H1 (cell line): ENCODE measurements at regions not wholly inside any gene's neighbourhood (a gene's known extent, or its start where the extent isn't known, plus 50 kb on each side); places are given as distances from the start of the nearest gene placed in this dataset.

Source experiments
- CHD1 ChIP-seq: IDR thresholded peaks from 2 replicates; pipeline ENCODE4 v1.6.1; 2012; ENCODE audit warnings: low read depth, low read length, improper control_type of control experiment
- HDAC6 ChIP-seq: IDR thresholded peaks from one replicate; pipeline ENCODE4 v1.7.1; 2012; ENCODE audit warnings: low read depth, mild to moderate bottlenecking, inconsistent platforms, low read length, moderate library complexity
- NRF1 ChIP-seq: IDR thresholded peaks from 2 replicates; pipeline ENCODE4 v1.6.1; 2011; ENCODE audit warnings: mild to moderate bottlenecking, low read depth, low read length, improper control_type of control experiment
- SAP30 ChIP-seq: fragments of 300-600 bp; sonication (generic); IDR thresholded peaks from 2 replicates; pipeline ENCODE4 v1.7.1; 2012; ENCODE audit warnings: low read length, moderate library complexity, mild to moderate bottlenecking, inconsistent platforms; ENCODE audit not compliant: insufficient read depth, insufficient replicate concordance

DNA sequence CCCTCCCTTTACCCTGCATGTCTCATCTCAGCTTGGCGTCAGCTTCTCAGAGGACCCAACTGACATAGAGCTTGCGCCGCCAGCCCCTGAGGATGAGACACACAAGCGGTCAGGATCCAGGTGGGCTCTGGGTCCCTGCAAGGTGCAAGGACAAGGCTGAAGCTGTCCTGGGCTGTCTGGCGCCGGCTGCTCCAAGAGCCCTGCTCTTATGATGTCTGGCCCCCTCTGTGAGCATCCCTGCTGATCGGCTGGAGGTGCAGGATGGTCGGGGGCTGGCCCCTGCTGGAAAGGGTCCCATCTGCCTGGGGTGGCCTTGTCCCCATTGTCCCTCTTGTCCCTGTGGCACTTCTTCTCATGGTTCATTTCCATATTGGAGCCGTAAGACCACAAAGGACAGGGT lies 479.0 kb downstream of the NPHP4 start (continued):
- no peak for TF ChIP-seq SAP30
- TF ChIP-seq CHD1, result no peak
- no peak for TF ChIP-seq NRF1
- no peak for TF ChIP-seq HDAC6
